ENCODE measurements at regions not wholly inside any gene's neighbourhood (a gene's known extent, or its start where the extent isn't known, plus 50 kb on each side); places are given as distances from the start of the nearest gene placed in this dataset.

GRCh38 chr2:18924886-18925285, 335.5 kb upstream of the NT5C1B start:
- Histone ChIP-seq H3K27me3 (no peaks in the 10 kb centered on the region), H3K9me3 (no peaks in the 10 kb centered on the region), H3K36me3 (no peaks in the 10 kb centered on the region), H3K27ac (no peak overlapping the region), H3K4me1 (peaks cover 0 to 22% (median 0%) of the 10 kb centered on the region in 3 donors), H3K4me3 (no peak overlapping the region)
- no peak for DNase-seq
- intact Hi-C loops (cut with DNase I), result no loop called here
- TF ChIP-seq POLR2A (IDR thresholded peaks at IDR 0.05), result no peak
- no peak for TF ChIP-seq CTCF (IDR thresholded peaks at IDR 0.05)
- 21 to 30% methylated on average over 1 of the region's 1 CpG for WGBS, 2 donors

GRCh38 chr2:18924386-18924785, 335.0 kb upstream of the NT5C1B start:
- Histone ChIP-seq H3K4me1 (peaks cover 0 to 22% (median 0%) of the 10 kb centered on the region in 3 donors), H3K27me3 (no peaks in the 10 kb centered on the region), H3K36me3 (no peaks in the 10 kb centered on the region), H3K4me3 (no peak overlapping the region), H3K27ac (no peak overlapping the region), H3K9me3 (no peaks in the 10 kb centered on the region)
- 46 to 58% methylated on average over 3 to 4 of the region's 4 CpGs for WGBS, 2 donors
- intact Hi-C loops (cut with DNase I), result no loop called here
- DNase-seq, result no peak
- TF ChIP-seq CTCF (IDR thresholded peaks at IDR 0.05) (no peak), POLR2A (IDR thresholded peaks at IDR 0.05) (no peak)

GRCh38 chr2:18922276-18922675, 332.9 kb upstream of the NT5C1B start:
- no peaks in the 10 kb centered on the region for H3K36me3 ChIP-seq
- H3K4me1 ChIP-seq, result peaks cover 0 to 15% (median 0%) of the 10 kb centered on the region in 3 donors
- H3K4me3 ChIP-seq, result no peak overlapping the region
- no peaks in the 10 kb centered on the region for H3K27me3 ChIP-seq
- DNase-seq, result no peak
- TF ChIP-seq POLR2A (IDR thresholded peaks at IDR 0.05), result no peak
- TF ChIP-seq CTCF (IDR thresholded peaks at IDR 0.05), result no peak
- intact Hi-C loops (cut with DNase I), result no loop called here
- WGBS, 2 donors, result 89 to 100% methylated on average over 1 of the region's 1 CpG
- no peaks in the 10 kb centered on the region for H3K9me3 ChIP-seq
- no peak overlapping the region for H3K27ac ChIP-seq

- intact Hi-C loops (cut with DNase I), result no loop called here
- no peaks in the 10 kb centered on the region for H3K27me3 ChIP-seq
- H3K9me3 ChIP-seq, result no peaks in the 10 kb centered on the region
- TF ChIP-seq POLR2A (IDR thresholded peaks at IDR 0.05) (no peak), CTCF (IDR thresholded peaks at IDR 0.05) (no peak)
- no peak overlapping the region for H3K4me3 ChIP-seq
- H3K27ac ChIP-seq, result no peak overlapping the region
- no peaks in the 10 kb centered on the region for H3K36me3 ChIP-seq
- no peak for DNase-seq
- H3K4me1 ChIP-seq, result no peaks in the 10 kb centered on the region
- 0 to 28% methylated on average over 1 of the region's 1 CpG for WGBS, 2 donors
Observed at GRCh38 chr2:18918280-18918679, 328.9 kb upstream of the NT5C1B start.

- intact Hi-C loops (cut with DNase I), result no loop called here
- DNase-seq, result no peak
- WGBS, 2 donors, result 27 to 41% methylated on average over 1 of the region's 1 CpG
- no peaks in the 10 kb centered on the region for H3K9me3 ChIP-seq
- peaks cover 0 to 4% (median 0%) of the 10 kb centered on the region in 3 donors for H3K4me1 ChIP-seq
- H3K27ac ChIP-seq, result no peak overlapping the region
- TF ChIP-seq POLR2A (IDR thresholded peaks at IDR 0.05) (no peak), CTCF (IDR thresholded peaks at IDR 0.05) (no peak)
- no peaks in the 10 kb centered on the region for H3K36me3 ChIP-seq
- H3K4me3 ChIP-seq, result no peak overlapping the region
- H3K27me3 ChIP-seq, result no peaks in the 10 kb centered on the region
Observed at GRCh38 chr2:18915227-18915626, 325.9 kb upstream of the NT5C1B start.

Measured in esophagus squamous epithelium (tissue), 5 donors.